HL-60 (cell line): ENCODE measurements at regions not wholly inside any gene's neighbourhood (a gene's known extent, or its start where the extent isn't known, plus 50 kb on each side); places are given as distances from the start of the nearest gene placed in this dataset.

Experiments used
- CTCF ChIP-seq: IDR thresholded peaks from one replicate; pipeline ENCODE4 v1.5.1; 2011; ENCODE audit warnings: low read length, control low read depth, inconsistent platforms; ENCODE audit not compliant: insufficient read depth
- POLR2AphosphoS5 ChIP-seq: IDR thresholded peaks from 2 replicates; pipeline ENCODE4 v1.6.1; 2012; ENCODE audit warnings: low read depth
- REST ChIP-seq: IDR thresholded peaks from 2 replicates; pipeline ENCODE4 v1.6.1; 2012; ENCODE audit warnings: low read depth; ENCODE audit not compliant: insufficient replicate concordance
- SPI1 ChIP-seq: IDR thresholded peaks from 2 replicates; pipeline ENCODE4 v1.6.1; 2012; ENCODE audit warnings: low read depth, mild to moderate bottlenecking, borderline replicate concordance

- TF ChIP-seq CTCF, result no peak
- no peak for TF ChIP-seq REST
- TF ChIP-seq POLR2AphosphoS5, result no peak
- TF ChIP-seq SPI1, result no peak
These were observed 443.1 kb upstream of the DAB2 start for GRCh38 chr5:39867923-39868322.
